ENCODE measurements at regions not wholly inside any gene's neighbourhood (a gene's known extent, or its start where the extent isn't known, plus 50 kb on each side); places are given as distances from the start of the nearest gene placed in this dataset.

DNA sequence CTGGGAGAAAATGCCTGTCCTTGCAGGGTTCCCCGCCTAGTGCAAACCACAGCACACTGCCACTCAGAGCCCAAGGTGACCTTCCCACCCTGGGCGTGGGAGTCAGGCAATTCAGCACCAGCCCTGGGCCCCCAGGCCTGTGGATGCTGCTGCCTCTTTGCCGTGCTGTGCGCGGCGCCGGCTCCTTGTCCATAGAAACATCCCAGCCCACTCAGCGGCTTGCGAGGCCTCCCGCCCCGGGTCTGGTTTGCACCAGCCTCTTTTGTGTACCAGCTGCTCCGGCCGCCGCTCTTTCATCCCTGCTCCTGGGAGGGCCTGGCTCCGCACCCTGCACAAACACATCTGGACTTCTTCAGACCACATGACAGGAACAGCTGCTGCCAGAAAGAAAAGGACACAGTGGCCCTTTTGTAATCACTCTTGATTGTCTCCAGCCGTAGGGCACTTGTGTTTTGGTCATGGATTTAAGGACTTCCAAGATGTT lies 75.4 kb upstream of the SDK2 start:
- ChIA-PET CTCF (no interaction called here), POLR2A (no interaction called here)
- Mint-ChIP-seq H3K4me1 (ENCODE audit: low read depth) (peaks cover 39% of the 10 kb centered on the region), H3K36me3 (ENCODE audit: low read depth) (peaks cover 2% of the 10 kb centered on the region), H3K27ac (peak overlapping the region; percentile 10), H3K27me3 (no peaks in the 10 kb centered on the region), H3K9me3 (no peaks in the 10 kb centered on the region), H3K4me3 (no peak overlapping the region)
- TF ChIP-seq, protein P1, sequence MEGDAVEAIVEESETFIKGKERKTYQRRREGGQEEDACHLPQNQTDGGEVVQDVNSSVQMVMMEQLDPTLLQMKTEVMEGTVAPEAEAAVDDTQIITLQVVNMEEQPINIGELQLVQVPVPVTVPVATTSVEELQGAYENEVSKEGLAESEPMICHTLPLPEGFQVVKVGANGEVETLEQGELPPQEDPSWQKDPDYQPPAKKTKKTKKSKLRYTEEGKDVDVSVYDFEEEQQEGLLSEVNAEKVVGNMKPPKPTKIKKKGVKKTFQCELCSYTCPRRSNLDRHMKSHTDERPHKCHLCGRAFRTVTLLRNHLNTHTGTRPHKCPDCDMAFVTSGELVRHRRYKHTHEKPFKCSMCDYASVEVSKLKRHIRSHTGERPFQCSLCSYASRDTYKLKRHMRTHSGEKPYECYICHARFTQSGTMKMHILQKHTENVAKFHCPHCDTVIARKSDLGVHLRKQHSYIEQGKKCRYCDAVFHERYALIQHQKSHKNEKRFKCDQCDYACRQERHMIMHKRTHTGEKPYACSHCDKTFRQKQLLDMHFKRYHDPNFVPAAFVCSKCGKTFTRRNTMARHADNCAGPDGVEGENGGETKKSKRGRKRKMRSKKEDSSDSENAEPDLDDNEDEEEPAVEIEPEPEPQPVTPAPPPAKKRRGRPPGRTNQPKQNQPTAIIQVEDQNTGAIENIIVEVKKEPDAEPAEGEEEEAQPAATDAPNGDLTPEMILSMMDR (IDR thresholded peaks at IDR 0.05): no peak
- no peak for DNase-seq
- intact Hi-C loops (cut with micrococcal nuclease): no loop called here
- no peak for ATAC-seq

DNA sequence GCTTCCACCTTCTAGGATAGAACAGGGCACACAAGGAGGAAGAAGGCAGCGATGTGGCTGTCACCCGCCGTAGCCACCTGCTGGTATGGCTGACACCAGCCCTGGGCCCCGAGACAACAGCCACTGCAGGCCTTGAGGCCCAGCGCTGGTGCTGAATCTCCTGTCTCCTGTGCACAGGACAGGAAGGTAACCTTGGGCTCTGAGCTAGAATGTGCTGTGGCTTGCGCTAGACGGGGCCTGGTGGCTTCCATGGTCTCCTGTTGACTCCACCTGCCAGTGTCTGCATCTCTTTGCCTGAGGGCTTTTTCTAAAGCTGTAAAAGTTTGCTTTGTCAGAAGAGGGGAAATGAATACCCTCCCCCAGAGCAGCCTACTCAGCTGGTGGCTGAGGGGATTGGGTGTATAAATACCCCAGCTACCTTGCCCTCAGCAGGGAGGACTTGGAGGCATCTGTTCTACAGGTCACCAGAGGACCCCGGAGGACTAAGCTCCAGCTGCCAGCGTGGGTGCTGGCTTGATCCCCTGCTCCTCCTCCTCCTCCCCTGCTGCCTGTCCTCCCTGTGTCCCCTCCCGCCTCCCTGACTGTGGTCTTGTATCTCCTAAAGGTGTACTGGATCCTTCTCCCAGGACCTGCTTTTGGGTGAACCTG lies 76.1 kb upstream of the SDK2 start:
- TF ChIP-seq, protein P1 (IDR thresholded peaks at IDR 0.05): no peak
- peak; percentile 58 for DNase-seq
- Mint-ChIP-seq H3K27me3 (no peaks in the 10 kb centered on the region), H3K27ac (peak overlapping the region; percentile 10), H3K36me3 (ENCODE audit: low read depth) (peaks cover 2% of the 10 kb centered on the region), H3K4me3 (no peak overlapping the region), H3K4me1 (ENCODE audit: low read depth) (peaks cover 39% of the 10 kb centered on the region), H3K9me3 (no peaks in the 10 kb centered on the region)
- ChIA-PET POLR2A (interaction anchor here (1.0 to 1.3 kb wide), 2 partner anchors 76 to 128 kb away, joined by 3 to 5 read pairs; partner anchors contain the start of gene SDK2), CTCF (interaction anchor here (0.7 to 0.8 kb wide), 2 partner anchors 11 to 53 kb away, joined by 3 to 5 read pairs; no protein-coding TSS in a partner anchor)
- peak; percentile 55 for ATAC-seq
- intact Hi-C loops (cut with micrococcal nuclease): no loop called here

DNA sequence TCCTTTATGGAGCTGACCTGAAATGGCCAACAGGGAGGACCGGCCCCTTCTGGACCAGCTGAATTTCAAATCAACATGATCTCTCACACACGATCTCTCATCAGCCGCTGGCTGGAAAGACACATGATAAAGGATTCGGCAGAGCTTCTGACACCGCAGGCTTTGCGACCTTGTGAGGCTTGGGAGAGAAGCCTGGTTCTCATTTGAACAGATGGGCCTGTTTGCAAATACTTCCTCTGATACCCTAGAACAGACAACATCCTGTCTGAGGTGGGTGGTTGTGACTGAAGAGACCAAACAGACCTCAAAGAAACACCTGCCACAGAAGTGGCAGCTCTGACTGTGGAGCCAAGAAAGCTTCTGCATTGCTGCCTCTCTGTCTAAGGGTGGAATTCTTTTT lies 77.9 kb upstream of the SDK2 start:
- Mint-ChIP-seq H3K4me3 (no peak overlapping the region), H3K36me3 (ENCODE audit: low read depth) (peaks cover 2% of the 10 kb centered on the region), H3K27me3 (no peaks in the 10 kb centered on the region), H3K27ac (peak overlapping the region; percentile 75), H3K9me3 (no peaks in the 10 kb centered on the region), H3K4me1 (ENCODE audit: low read depth) (peaks cover 39% of the 10 kb centered on the region)
- intact Hi-C loops (cut with micrococcal nuclease): no loop called here
- ChIA-PET POLR2A (interaction anchor here (1.3 kb wide), 1 partner anchor 17 kb away, joined by 3 read pairs; no protein-coding TSS in a partner anchor), CTCF (interaction anchor here (0.7 to 1.7 kb wide), 6 partner anchors 11 to 478 kb away, joined by 3 to 7 read pairs (median 4); no protein-coding TSS in a partner anchor)
- TF ChIP-seq, protein P1 (IDR thresholded peaks at IDR 0.05): no peak
- DNase-seq (peak; percentile 60), ATAC-seq (peak; percentile 86)

DNA sequence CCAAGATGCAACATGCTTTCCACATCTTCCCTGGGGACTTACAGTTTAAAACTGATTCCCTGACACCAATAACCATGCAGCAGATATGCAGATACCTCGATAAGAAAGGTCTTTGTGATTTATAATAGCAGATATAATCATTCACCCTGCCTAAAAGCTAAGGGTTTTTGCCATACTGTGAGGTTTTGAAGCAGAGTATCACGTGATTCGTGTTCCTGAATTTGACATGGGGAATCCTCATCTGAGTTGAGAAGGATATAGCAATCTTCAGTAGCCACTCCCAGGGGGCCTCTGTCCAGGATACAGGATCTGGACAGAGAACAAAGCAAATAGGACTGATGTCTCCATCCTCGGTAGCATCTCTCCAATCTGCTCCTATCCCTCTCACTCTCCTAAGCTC lies 79.1 kb upstream of the SDK2 start:
- TF ChIP-seq, protein P1 (IDR thresholded peaks at IDR 0.05): no peak
- Mint-ChIP-seq H3K4me1 (ENCODE audit: low read depth) (peaks cover 39% of the 10 kb centered on the region), H3K9me3 (no peaks in the 10 kb centered on the region), H3K27me3 (no peaks in the 10 kb centered on the region), H3K27ac (no peak overlapping the region), H3K4me3 (no peak overlapping the region), H3K36me3 (ENCODE audit: low read depth) (peaks cover 2% of the 10 kb centered on the region)
- no peak for DNase-seq
- ChIA-PET POLR2A (no interaction called here), CTCF (interaction anchor here (1.4 to 3.3 kb wide), 2 partner anchors 14 to 92 kb away, joined by 3 to 11 read pairs; no protein-coding TSS in a partner anchor)
- intact Hi-C loops (cut with micrococcal nuclease): no loop called here
- ATAC-seq: no peak

DNA sequence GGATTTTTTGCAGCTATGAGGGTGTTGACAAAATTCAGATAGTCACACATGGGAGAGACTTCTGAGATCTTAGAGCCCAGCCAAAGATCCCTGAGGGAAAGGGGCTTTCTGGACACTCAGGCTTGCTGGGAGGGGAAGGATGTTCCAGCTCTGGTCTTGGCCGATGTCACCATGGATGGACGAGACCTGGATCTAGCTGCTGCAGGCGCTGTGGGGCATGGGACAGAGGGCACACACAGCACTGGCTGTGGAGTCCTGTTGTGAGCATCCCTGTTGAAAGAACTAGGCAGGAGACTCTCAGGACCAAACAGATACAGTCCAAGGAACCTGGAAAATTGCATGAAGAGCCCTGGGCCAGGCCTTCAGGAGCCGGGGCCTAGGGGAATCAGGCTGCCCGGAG lies 80.1 kb upstream of the SDK2 start:
- no peak for ATAC-seq

More for the DNA sequence above, 80.1 kb upstream of the SDK2 start:
- Mint-ChIP-seq H3K27ac (no peak overlapping the region), H3K4me1 (ENCODE audit: low read depth) (peaks cover 35% of the 10 kb centered on the region), H3K27me3 (no peaks in the 10 kb centered on the region), H3K9me3 (no peaks in the 10 kb centered on the region), H3K36me3 (ENCODE audit: low read depth) (peaks cover 2% of the 10 kb centered on the region), H3K4me3 (no peak overlapping the region)
- CTCF ChIA-PET: interaction anchor here (0.8 to 3.3 kb wide), 3 partner anchors 15 to 295 kb away, joined by 3 to 11 read pairs (median 4); no protein-coding TSS in a partner anchor
- TF ChIP-seq, protein P1 (IDR thresholded peaks at IDR 0.05): no peak
- no peak for DNase-seq
- POLR2A ChIA-PET: no interaction called here
- intact Hi-C loops (cut with micrococcal nuclease): no loop called here

All from activated CD8-positive, alpha-beta T cell treated with anti-CD3 and anti-CD28 coated beads for 36 hours (primary cell).